Calu3 (cell line): ENCODE measurements at regions not wholly inside any gene's neighbourhood (a gene's known extent, or its start where the extent isn't known, plus 50 kb on each side); places are given as distances from the start of the nearest gene placed in this dataset.

Experiments used
- BruUV-seq: library from RNA; stranded (reverse); fragments of 400-500 nt; replicated peaks from 2 replicates; lab custom pipeline; 2021; lab: Mats Ljungman, UMichigan
- CTCF ChIA-PET: fragments of 300-600 bp; sonication (Branson Sonifier 250); formaldehyde crosslinking; loops from one replicate; lab custom pipeline; 2022; ENCODE audit warnings: antibody characterized with exemption; lab: Charles Lee
- DNase-seq: peaks from one replicate; pipeline ENCODE4 v3.0.0; 2022
- H3K27ac Mint-ChIP-seq: one replicate; pipeline ENCODE4 v1.8.0; 2022; ENCODE audit warnings: mixed read lengths; ENCODE audit not compliant: unreplicated experiment
- H3K27me3 Mint-ChIP-seq: one replicate; pipeline ENCODE4 v1.8.0; 2022; ENCODE audit warnings: mixed read lengths; ENCODE audit not compliant: unreplicated experiment
- H3K36me3 Mint-ChIP-seq: one replicate; pipeline ENCODE4 v1.8.0; 2022; ENCODE audit warnings: mild to moderate bottlenecking, moderate library complexity, mixed read lengths; ENCODE audit not compliant: insufficient read depth, unreplicated experiment
- H3K4me1 Mint-ChIP-seq: one replicate; pipeline ENCODE4 v1.8.0; 2022; ENCODE audit warnings: mild to moderate bottlenecking, low read depth, mixed read lengths; ENCODE audit not compliant: unreplicated experiment
- H3K4me3 Mint-ChIP-seq: one replicate; pipeline ENCODE4 v1.8.0; 2022; ENCODE audit warnings: mild to moderate bottlenecking, low read depth, moderate library complexity, mixed read lengths; ENCODE audit not compliant: unreplicated experiment
- H3K9me3 Mint-ChIP-seq: one replicate; pipeline ENCODE4 v1.8.0; 2022; ENCODE audit warnings: low read depth, mixed read lengths; ENCODE audit not compliant: unreplicated experiment
- intact Hi-C: fragments of 100-400 bp; cut with micrococcal nuclease; formaldehyde crosslinking; loops from one replicate; pipeline ENCODE4 v1.10.0; 2022; ENCODE audit not compliant: unreplicated experiment
- TF ChIP-seq, protein P1 (sequence below): fragments of 200-600 bp; IDR thresholded peaks from one replicate; pipeline ENCODE4 v1.8.0; 2022; ENCODE audit warnings: antibody characterized with exemption; ENCODE audit not compliant: unreplicated experiment

DNA sequence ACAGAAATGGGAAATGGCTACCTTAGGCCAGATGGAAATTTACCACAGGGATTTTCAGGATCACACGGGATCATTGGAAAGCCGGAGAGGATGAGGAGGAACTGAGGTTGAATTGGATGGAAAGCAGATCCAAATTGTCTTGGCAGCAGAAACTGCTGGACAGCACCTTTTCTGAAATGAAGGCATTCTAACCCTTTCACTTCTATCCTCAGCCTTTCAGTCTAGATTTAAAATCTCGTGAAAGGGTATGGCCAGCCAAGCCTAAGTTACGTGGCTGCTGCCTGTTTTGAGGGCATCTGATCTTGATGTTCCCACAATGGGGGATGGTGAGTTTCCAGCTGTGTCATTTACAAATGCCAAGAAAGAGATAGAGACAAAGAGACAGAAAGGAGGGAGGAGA is 358.2 kb downstream of the KIF16B start:
- DNase-seq = no peak
- H3K27ac Mint-ChIP-seq = no peak overlapping the region
- no peaks in the 10 kb centered on the region for H3K4me1 Mint-ChIP-seq
- peaks cover 12% of the 10 kb centered on the region for H3K27me3 Mint-ChIP-seq
- no TSS peak for BruUV-seq
- CTCF ChIA-PET = no interaction called here
- no peak overlapping the region for H3K4me3 Mint-ChIP-seq
- H3K36me3 Mint-ChIP-seq = no peaks in the 10 kb centered on the region
- TF ChIP-seq, protein P1, sequence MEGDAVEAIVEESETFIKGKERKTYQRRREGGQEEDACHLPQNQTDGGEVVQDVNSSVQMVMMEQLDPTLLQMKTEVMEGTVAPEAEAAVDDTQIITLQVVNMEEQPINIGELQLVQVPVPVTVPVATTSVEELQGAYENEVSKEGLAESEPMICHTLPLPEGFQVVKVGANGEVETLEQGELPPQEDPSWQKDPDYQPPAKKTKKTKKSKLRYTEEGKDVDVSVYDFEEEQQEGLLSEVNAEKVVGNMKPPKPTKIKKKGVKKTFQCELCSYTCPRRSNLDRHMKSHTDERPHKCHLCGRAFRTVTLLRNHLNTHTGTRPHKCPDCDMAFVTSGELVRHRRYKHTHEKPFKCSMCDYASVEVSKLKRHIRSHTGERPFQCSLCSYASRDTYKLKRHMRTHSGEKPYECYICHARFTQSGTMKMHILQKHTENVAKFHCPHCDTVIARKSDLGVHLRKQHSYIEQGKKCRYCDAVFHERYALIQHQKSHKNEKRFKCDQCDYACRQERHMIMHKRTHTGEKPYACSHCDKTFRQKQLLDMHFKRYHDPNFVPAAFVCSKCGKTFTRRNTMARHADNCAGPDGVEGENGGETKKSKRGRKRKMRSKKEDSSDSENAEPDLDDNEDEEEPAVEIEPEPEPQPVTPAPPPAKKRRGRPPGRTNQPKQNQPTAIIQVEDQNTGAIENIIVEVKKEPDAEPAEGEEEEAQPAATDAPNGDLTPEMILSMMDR = no peak
- H3K9me3 Mint-ChIP-seq = no peaks in the 10 kb centered on the region
- intact Hi-C loops = no loop called here

DNA sequence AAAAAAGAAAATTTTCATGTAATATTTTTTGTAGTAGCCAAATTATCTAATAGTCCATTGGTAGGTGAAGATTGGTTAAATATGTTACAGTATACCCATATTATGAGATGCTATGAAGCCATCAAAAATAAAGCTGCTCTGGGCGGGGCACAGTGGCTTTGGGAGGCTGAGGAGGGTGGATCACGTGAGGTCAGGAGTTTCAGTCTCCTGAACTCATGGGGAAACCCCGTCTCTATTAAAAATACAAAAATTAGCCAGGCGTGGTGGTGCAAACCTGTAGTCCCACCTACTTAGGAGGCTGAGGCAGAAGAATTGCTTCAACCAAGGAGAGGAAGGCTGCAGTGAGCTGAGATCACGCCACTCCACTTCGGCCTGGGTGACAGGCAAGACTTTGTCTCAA is 360.5 kb downstream of the KIF16B start:
- peaks cover 12% of the 10 kb centered on the region for H3K27me3 Mint-ChIP-seq
- BruUV-seq = no TSS peak
- intact Hi-C loops = no loop called here

DNA sequence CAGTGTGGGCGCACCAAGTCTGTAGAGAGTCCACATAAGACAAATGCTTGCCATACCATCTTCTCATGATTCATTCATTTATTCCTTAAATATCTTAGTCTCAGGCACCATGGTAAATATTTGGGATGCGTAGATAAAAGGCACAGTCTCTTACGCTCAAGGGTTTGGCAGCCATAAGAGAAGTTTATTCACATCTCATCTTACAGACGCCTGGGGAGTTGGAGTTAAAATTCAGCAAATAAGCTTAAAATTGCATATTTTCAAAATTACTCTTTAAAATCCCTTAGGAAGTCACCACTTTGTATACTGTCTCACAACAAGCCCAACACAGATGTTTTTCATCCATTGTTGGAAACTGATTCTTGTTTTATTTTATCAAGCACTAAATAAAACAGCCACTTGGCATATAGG is 363.3 kb downstream of the KIF16B start:
- no peak overlapping the region for H3K27ac Mint-ChIP-seq
- H3K9me3 Mint-ChIP-seq = no peaks in the 10 kb centered on the region
- no peaks in the 10 kb centered on the region for H3K4me1 Mint-ChIP-seq
- CTCF ChIA-PET = no interaction called here
- H3K27me3 Mint-ChIP-seq = peaks cover 12% of the 10 kb centered on the region
- intact Hi-C loops = no loop called here
- no peak overlapping the region for H3K4me3 Mint-ChIP-seq
- TF ChIP-seq, protein P1 = no peak
- no peak for DNase-seq
- no peaks in the 10 kb centered on the region for H3K36me3 Mint-ChIP-seq
- no TSS peak for BruUV-seq

More for the DNA sequence above, 360.5 kb downstream of the KIF16B start:
- Mint-ChIP-seq H3K4me3 (no peak overlapping the region), H3K27ac (no peak overlapping the region), H3K9me3 (no peaks in the 10 kb centered on the region), H3K36me3 (no peaks in the 10 kb centered on the region), H3K4me1 (no peaks in the 10 kb centered on the region)
- TF ChIP-seq, protein P1 = no peak
- CTCF ChIA-PET = no interaction called here
- DNase-seq = no peak

- Mint-ChIP-seq H3K27ac (no peak overlapping the region), H3K36me3 (no peaks in the 10 kb centered on the region), H3K9me3 (no peaks in the 10 kb centered on the region), H3K27me3 (peaks cover 12% of the 10 kb centered on the region), H3K4me3 (no peak overlapping the region), H3K4me1 (no peaks in the 10 kb centered on the region)
- DNase-seq = no peak
- BruUV-seq = no TSS peak
- intact Hi-C loops = no loop called here
- CTCF ChIA-PET = no interaction called here
- TF ChIP-seq, protein P1 = no peak
Observed at GRCh38 chr20:16209357-16209756, 363.9 kb downstream of the KIF16B start.
